ENCODE measurements at regions not wholly inside any gene's neighbourhood (a gene's known extent, or its start where the extent isn't known, plus 50 kb on each side); places are given as distances from the start of the nearest gene placed in this dataset.

DNA sequence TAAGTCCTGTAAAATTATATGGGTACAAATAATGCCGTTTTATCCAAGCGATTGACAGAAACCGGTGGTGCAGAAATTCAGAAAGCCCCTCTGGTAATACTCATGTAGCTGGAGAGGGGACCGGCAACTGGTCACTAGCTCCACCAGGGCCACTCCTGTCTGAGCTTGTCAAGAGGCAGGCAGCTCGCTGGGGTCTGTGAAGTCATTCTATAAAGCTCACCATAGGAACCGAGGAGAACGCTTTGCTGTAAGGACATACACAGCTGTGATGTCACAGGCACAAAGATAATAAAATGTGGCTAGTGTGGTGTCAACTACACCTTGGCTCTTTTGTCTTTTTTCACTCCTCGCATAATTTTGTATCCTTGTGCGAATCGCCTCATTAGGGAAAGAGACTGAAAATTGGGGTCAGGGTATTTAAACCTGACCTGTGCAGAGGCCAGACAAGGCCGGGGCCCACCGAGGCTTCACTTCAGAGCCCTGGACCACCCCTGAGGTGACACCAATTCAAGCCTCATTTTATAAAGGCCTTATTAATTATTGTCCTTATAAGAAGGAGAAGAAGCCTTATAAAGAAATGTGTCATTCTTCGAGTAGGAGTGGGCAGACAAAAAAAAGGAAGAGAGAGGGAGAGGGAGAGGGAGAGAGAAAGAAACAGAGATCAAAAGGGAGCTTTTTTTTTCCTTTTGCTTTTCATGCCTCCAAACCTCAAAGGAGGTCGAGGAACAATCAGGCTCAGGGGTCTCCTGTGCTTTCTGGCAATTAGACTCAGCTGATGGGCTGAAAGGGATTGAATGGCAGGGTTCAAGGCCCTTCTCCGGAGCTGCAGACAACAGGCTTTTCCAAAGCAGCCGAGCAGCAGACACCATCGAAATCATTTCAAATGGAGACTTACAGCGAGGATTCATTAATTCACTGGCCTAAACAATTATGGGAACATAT lies 813.3 kb upstream of the ARRDC4 start:
- Histone ChIP-seq H3K36me3 (replicated peaks) (no peaks in the 10 kb centered on the region), H3K4me3 (no peak overlapping the region), H3K9me3 (no peaks in the 10 kb centered on the region), H3K4me1 (no peaks in the 10 kb centered on the region), H3K27me3 (ENCODE audit: low read depth) (no peaks in the 10 kb centered on the region)
- in situ Hi-C loops (cut with MboI; ENCODE audit: low sequenced_read_pairs) = no loop called here
- no peak for DNase-seq (ENCODE audit: low spot score in 2 of 2)

DNA sequence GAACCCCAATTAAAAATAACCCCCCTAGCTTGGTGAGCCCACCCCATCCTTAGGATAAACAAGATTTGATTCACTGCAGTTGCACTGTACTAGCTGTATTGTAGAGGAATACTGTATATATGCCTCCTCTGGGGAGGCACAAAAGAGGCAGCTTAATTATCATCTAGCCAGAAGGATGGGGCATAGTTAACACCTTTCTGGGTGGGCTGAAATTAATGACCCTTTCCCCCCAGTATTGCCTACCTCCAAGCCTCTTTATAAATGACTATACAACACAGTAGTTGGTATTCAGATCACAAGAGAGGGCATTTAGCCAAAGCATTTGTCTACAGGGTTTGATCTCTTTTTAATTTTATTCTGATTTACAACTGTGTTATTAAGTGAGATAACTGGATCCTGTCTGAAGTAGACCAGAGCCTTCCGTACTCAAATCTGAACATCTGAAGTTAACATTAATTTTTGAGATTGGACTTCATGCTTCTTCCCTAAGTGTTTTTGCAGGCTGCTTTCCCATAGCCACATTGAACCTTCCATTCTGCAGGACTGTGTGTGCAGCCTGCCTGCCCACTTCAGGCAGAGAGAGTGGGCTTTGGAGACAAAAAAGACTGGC lies 807.0 kb upstream of the ARRDC4 start:
- H3K36me3 ChIP-seq (replicated peaks) = no peaks in the 10 kb centered on the region
- DNase-seq (ENCODE audit: low spot score in 2 of 2) = no peak
- H3K4me3 ChIP-seq = no peak overlapping the region
- in situ Hi-C loops (cut with MboI; ENCODE audit: low sequenced_read_pairs) = no loop called here
- H3K27me3 ChIP-seq (ENCODE audit: low read depth) = no peaks in the 10 kb centered on the region
- no peaks in the 10 kb centered on the region for H3K4me1 ChIP-seq
- H3K9me3 ChIP-seq = no peaks in the 10 kb centered on the region

DNA sequence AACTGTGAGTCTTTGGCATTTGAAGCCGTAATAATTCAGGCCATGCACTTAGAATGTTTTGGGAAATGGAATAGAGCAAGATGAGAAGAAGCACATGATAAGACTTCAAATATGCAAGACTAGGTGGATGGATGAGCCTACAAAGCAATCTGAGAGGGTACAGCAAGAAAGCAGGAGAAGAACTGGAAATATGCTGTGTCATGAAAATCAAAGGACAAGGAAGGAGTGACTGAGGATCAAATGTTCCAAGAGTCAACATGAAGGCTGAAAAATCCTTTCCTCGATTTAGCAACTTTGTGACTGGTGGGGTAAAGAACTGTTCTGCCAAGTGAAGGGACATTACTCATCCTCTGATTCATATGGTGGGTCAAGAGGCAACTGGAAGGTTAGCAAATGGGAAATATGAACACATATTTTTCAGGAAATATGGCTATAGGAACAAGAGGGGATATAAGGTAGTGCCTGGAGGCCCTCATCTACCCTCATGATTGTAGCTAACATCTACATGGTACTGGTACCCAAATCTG lies 803.7 kb upstream of the ARRDC4 start:
- in situ Hi-C loops (cut with MboI; ENCODE audit: low sequenced_read_pairs) = no loop called here

DNA sequence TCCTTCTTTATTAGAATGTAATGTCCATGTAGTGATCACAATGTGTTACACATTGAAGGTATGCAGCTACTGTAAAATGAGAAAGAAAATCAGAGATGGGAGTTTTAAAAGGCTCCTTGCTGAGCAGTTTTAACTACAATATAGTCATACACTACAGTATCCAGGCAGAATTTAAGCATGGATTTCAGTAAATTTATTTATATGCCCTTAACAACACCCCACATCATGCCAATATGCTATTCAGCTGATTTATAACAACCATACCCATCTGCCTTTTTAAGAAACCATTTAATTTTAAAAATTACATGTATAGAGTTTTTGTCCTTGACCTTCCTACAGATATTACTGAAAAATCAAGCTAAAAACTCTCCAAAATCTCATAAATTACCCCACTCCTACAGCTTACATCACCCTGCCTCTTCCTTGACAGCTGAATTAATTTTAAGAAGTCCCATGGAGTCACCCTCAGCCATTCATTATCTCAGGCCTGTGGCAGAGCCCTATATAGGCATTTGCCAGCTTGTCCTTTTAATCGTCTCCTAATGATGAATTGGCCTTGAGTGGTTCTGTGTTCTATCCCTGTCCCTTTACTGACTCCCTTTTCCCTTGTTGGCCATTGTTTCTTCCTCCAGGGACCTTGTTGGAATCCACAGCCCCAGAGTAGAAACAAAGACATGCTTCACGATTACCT lies 797.6 kb upstream of the ARRDC4 start:
- Histone ChIP-seq H3K4me3 (no peak overlapping the region), H3K4me1 (no peaks in the 10 kb centered on the region), H3K36me3 (replicated peaks) (no peaks in the 10 kb centered on the region), H3K27me3 (ENCODE audit: low read depth) (no peaks in the 10 kb centered on the region), H3K9me3 (no peaks in the 10 kb centered on the region)
- in situ Hi-C loops (cut with MboI; ENCODE audit: low sequenced_read_pairs) = no loop called here
- no peak for DNase-seq (ENCODE audit: low spot score in 2 of 2)

More for the DNA sequence above, 803.7 kb upstream of the ARRDC4 start:
- Histone ChIP-seq H3K27me3 (ENCODE audit: low read depth) (no peaks in the 10 kb centered on the region), H3K4me1 (no peaks in the 10 kb centered on the region), H3K4me3 (no peak overlapping the region), H3K9me3 (no peaks in the 10 kb centered on the region), H3K36me3 (replicated peaks) (no peaks in the 10 kb centered on the region)
- no peak for DNase-seq (ENCODE audit: low spot score in 2 of 2)

DNA sequence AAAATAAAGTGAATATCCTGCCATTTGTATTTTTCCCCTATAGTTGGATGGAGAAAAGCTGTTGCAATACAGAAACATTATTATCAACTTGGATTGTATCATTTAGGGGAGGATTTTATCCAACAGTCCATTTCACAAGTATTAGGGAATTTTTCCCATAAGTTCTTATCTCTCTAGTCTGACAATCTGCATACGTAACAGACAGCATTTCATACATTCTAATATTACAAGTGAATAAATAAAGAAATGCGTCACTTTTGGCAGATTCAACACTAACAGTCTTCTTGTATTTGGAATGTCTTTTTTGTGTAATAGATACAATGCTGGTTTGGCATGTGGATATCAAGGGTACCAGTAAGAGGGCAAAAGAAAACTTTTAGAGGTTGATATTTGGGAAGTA lies 795.3 kb upstream of the ARRDC4 start:
- DNase-seq (ENCODE audit: low spot score in 2 of 2) = no peak
- in situ Hi-C loops (cut with MboI; ENCODE audit: low sequenced_read_pairs) = no loop called here
- Histone ChIP-seq H3K36me3 (replicated peaks) (no peaks in the 10 kb centered on the region), H3K27me3 (ENCODE audit: low read depth) (no peaks in the 10 kb centered on the region), H3K4me3 (no peak overlapping the region), H3K9me3 (no peaks in the 10 kb centered on the region), H3K4me1 (no peaks in the 10 kb centered on the region)

DNA sequence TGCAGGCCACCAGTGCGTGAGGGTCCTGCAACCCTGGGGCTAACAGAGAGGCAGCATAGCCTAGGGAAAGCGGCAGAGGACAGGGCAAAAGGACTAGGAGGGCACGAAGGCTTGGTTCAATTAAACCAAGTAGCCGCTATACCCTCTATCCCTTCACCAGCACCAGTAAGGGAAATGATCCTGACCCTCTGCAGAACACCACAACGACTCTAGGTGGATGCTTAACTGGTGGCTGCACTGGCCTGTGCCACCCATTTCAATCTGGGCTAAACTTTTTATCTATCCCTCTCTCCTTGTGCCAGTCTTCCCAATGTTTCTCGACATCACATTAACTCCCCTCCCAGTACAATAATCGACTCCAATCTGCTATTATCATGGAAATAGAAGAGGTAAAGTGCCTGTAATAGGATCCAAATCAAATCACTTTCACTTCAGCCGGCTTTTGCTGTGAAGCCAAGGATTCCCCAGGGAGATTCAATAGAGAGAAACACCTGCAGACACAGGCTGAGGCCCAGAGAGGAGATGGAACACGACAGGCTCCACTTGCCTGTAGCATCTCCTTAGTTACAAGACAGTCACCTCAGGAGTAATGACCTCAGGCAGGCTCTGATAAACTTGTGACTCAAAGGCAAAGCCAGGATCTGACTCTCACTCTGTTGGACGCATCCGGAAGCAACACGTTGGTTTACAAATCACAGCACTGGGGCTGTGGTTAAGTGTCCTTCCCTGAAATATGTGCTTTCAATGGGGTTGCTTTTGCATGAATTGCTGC lies 791.6 kb upstream of the ARRDC4 start:
- DNase-seq (ENCODE audit: low spot score in 2 of 2) = no peak

DNA sequence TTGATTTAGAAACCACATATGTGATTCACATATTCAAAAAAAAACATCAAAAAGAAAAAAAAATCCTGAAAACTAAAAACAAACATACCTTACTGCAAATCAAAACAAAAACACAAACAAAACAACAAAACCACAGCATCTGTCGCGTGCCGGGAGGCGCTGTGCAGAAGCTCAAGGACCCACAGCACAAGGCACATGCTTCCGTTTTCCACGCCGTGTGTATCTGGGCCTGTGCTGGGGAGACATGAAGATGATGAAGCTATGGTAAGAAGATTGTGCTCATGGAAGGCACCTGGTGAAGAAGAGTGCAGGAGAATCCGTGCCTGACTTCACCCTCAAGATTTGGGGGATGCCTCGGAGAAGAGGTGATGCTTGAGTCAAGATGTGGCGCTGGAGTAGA lies 788.9 kb upstream of the ARRDC4 start:
- DNase-seq (ENCODE audit: low spot score in 2 of 2) = no peak
- Histone ChIP-seq H3K27me3 (ENCODE audit: low read depth) (no peaks in the 10 kb centered on the region), H3K4me1 (no peaks in the 10 kb centered on the region), H3K36me3 (replicated peaks) (no peaks in the 10 kb centered on the region), H3K9me3 (no peaks in the 10 kb centered on the region), H3K4me3 (no peak overlapping the region)
- in situ Hi-C loops (cut with MboI; ENCODE audit: low sequenced_read_pairs) = no loop called here

More for the DNA sequence above, 791.6 kb upstream of the ARRDC4 start:
- in situ Hi-C loops (cut with MboI; ENCODE audit: low sequenced_read_pairs) = no loop called here
- Histone ChIP-seq H3K4me1 (no peaks in the 10 kb centered on the region), H3K36me3 (replicated peaks) (no peaks in the 10 kb centered on the region), H3K9me3 (no peaks in the 10 kb centered on the region), H3K27me3 (ENCODE audit: low read depth) (no peaks in the 10 kb centered on the region), H3K4me3 (no peak overlapping the region)

DNA sequence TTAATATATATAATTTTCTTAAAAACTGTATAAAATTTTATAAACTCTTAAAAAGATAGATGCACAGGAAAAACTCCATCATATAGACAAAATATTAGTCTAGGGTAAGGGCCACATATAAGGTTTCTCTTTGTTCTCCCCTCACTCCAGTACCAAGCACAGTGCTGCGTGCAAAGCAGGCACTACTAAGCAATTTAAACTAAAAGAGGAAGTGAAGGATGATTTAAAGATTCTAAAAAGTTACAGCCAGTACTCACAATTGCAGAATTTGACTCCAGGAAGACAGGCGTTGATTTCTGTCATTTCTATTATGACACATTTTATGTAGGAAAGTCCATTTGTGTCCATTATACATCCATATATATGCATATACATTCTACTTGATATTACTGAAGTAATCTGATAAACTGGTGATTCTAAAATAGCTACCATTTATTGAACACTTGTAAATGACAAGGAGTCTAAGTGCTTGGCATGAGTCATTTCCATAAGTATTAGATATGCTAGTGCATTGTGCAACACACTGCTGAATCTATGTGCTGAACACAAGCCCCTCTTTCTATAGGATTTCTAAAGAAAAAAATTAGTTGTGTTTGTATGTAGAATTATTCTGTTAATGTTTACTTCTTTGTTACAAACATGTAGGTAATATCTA lies 785.5 kb upstream of the ARRDC4 start:
- H3K4me3 ChIP-seq = no peak overlapping the region
- in situ Hi-C loops (cut with MboI; ENCODE audit: low sequenced_read_pairs) = no loop called here
- no peaks in the 10 kb centered on the region for H3K9me3 ChIP-seq
- H3K4me1 ChIP-seq = no peaks in the 10 kb centered on the region
- no peaks in the 10 kb centered on the region for H3K27me3 ChIP-seq (ENCODE audit: low read depth)
- H3K36me3 ChIP-seq (replicated peaks) = no peaks in the 10 kb centered on the region
- no peak for DNase-seq (ENCODE audit: low spot score in 2 of 2)

DNA sequence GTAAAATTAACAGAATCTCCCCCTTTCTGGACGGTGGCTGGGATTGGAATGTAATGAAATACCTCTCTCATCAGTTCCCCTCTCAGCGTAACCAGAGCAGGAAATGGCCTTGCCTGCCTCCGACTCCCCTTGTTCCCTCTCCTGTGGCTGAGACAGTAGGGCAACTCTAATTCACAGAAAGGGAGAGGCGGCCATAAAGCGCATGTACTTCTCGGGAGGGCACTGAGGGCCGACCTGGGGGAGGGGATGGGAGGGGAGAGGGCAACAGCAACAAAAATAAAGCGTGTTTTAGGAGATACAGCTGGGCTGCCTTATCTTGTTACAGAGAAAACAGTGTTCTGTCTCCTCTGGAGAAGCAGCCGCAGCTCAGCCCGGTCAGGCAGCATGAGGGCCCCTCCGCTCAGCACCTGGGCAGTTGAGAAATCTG lies 783.3 kb upstream of the ARRDC4 start:
- Histone ChIP-seq H3K9me3 (no peaks in the 10 kb centered on the region), H3K36me3 (replicated peaks) (no peaks in the 10 kb centered on the region), H3K27me3 (ENCODE audit: low read depth) (no peaks in the 10 kb centered on the region), H3K4me1 (no peaks in the 10 kb centered on the region), H3K4me3 (no peak overlapping the region)
- no peak for DNase-seq (ENCODE audit: low spot score in 2 of 2)
- in situ Hi-C loops (cut with MboI; ENCODE audit: low sequenced_read_pairs) = no loop called here

DNA sequence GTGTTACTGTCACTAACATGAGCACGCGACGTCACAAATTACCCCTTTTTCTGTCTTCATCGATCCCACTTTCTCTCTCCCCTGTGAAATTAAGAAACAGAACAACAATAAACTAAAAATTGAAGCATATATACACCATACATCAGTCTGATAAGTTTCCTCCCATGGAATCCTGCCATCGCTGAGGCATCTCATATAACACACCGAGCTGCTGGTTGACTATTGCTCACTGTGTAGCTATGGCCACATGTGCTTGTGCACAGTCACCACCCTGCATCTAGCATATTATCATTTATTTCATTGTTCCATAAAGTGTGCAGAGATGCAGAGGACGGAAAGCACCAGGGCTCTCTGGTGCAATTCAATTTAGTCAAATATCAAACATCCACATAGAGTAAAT lies 777.9 kb upstream of the ARRDC4 start:
- in situ Hi-C loops (cut with MboI; ENCODE audit: low sequenced_read_pairs) = no loop called here
- no peaks in the 10 kb centered on the region for H3K4me1 ChIP-seq
- H3K27me3 ChIP-seq (ENCODE audit: low read depth) = no peaks in the 10 kb centered on the region
- no peak overlapping the region for H3K4me3 ChIP-seq
- no peaks in the 10 kb centered on the region for H3K36me3 ChIP-seq (replicated peaks)
- no peak for DNase-seq (ENCODE audit: low spot score in 2 of 2)
- H3K9me3 ChIP-seq = no peaks in the 10 kb centered on the region

DNA sequence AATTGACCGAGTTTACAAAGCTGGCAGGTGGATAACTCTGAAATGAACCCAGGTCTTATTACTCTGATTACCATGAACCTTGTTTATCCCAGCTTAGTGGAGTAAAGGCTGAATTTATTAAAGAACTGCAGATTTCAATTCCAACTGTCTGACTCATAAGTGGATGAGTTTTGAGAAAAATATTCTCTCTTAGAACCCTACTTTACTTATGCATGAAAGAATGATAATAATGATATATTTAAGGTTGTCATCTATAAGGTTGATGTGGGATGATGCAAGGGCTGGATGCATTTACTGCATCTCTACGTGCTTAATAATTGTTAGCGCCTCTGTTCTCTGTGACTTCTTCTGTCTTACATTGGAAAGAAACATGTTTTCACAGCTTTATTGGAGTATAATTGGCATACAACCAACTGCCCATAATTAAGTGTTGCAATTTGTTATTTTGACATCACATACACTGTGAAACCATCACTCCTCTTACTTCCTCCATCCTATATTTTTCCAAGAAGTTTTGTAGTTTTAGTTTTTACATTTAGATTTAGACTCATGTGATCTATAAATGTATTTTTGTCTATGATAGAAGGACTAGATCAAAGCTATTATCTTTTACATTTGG lies 771.2 kb upstream of the ARRDC4 start:
- in situ Hi-C loops (cut with MboI; ENCODE audit: low sequenced_read_pairs) = no loop called here
- Histone ChIP-seq H3K4me1 (no peaks in the 10 kb centered on the region), H3K36me3 (replicated peaks) (no peaks in the 10 kb centered on the region), H3K4me3 (no peak overlapping the region), H3K9me3 (no peaks in the 10 kb centered on the region), H3K27me3 (ENCODE audit: low read depth) (no peaks in the 10 kb centered on the region)
- no peak for DNase-seq (ENCODE audit: low spot score in 2 of 2)

DNA sequence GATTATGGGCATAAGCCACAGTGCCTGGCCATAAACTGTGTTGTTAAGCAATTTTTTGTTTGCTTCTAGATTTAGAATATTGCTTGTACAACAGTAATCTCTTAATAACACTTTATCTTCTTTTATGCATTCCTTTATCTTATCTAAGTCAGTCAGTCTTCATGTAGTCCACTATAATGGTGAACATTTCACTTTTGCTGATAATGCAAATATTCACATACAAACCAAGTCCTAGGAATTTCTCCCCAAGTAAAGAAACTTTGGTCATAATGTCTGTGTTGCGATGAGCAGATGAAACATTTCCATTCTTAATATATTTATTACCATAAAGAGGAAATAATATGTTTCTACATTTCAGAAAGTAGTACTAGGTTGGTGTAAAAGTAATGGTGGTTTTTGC lies 765.8 kb upstream of the ARRDC4 start:
- no peaks in the 10 kb centered on the region for H3K27me3 ChIP-seq (ENCODE audit: low read depth)
- H3K36me3 ChIP-seq (replicated peaks) = no peaks in the 10 kb centered on the region
- H3K9me3 ChIP-seq = no peaks in the 10 kb centered on the region
- DNase-seq (ENCODE audit: low spot score in 2 of 2) = no peak
- no peaks in the 10 kb centered on the region for H3K4me1 ChIP-seq
- H3K4me3 ChIP-seq = no peak overlapping the region
- in situ Hi-C loops (cut with MboI; ENCODE audit: low sequenced_read_pairs) = no loop called here

All from HAP-1 (cell line).